ENCODE measurements at regions not wholly inside any gene's neighbourhood (a gene's known extent, or its start where the extent isn't known, plus 50 kb on each side); places are given as distances from the start of the nearest gene placed in this dataset.

DNA sequence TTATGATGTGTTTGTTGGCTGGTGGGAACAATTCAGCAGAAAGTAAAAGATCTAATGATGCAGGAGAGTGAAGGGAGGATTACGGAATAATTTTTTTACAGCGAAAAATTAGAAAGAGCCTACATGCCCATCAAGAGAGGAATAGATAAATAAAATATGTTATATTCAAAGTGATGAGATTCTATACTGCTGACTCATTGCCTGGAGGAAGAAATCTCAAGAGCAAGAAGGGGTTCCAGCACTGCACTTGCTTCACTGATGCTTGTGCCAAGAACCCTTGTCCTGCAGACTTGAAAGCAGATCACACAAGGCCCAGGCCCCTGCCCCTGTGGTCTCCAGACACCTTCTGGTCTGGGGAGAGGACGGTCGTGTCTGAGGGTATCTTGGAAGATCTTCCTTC is 295.1 kb upstream of the POU3F1 start:
- no peak for DNase-seq (ENCODE audit: low spot score in 2 of 2)
- H3K4me1 ChIP-seq, result no peaks in the 10 kb centered on the region
- intact Hi-C loops (cut with DNase I; ENCODE audit: low total_unique reads), result no loop called here
- peaks cover 0 to 5% of the 10 kb centered on the region in 2 donors for H3K27me3 ChIP-seq
- peaks cover 0 to 10% of the 10 kb centered on the region in 2 donors for H3K9me3 ChIP-seq
- H3K4me3 ChIP-seq, result no peak overlapping the region
- no peaks in the 10 kb centered on the region for H3K36me3 ChIP-seq
- no peak for TF ChIP-seq POLR2AphosphoS5 (IDR thresholded peaks at IDR 0.05)
- TF ChIP-seq, protein P1, sequence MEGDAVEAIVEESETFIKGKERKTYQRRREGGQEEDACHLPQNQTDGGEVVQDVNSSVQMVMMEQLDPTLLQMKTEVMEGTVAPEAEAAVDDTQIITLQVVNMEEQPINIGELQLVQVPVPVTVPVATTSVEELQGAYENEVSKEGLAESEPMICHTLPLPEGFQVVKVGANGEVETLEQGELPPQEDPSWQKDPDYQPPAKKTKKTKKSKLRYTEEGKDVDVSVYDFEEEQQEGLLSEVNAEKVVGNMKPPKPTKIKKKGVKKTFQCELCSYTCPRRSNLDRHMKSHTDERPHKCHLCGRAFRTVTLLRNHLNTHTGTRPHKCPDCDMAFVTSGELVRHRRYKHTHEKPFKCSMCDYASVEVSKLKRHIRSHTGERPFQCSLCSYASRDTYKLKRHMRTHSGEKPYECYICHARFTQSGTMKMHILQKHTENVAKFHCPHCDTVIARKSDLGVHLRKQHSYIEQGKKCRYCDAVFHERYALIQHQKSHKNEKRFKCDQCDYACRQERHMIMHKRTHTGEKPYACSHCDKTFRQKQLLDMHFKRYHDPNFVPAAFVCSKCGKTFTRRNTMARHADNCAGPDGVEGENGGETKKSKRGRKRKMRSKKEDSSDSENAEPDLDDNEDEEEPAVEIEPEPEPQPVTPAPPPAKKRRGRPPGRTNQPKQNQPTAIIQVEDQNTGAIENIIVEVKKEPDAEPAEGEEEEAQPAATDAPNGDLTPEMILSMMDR (IDR thresholded peaks at IDR 0.05), result no peak
- no peak for TF ChIP-seq POLR2A (IDR thresholded peaks at IDR 0.05)
- no peak overlapping the region for H3K27ac ChIP-seq

DNA sequence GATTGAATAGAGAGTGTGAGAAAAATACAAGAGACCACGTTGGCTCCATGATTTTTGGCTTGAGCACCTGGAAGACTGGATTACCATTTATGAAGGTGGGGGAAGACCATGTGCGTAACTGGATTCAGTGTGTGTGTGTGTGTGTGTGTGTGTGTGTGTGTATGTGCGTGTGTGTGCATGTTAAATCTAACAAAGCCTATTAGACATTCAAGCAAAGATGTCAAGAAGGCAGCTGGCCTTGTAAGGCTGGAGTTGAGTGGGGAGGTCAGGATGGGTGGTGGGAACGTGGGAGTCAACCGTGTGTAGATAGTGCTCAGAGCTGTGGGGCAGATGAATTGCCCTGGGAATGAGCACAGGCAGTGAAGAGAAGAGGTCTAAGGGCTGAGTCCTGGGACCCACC is 293.8 kb upstream of the POU3F1 start:
- H3K27ac ChIP-seq, result no peak overlapping the region
- TF ChIP-seq POLR2A (IDR thresholded peaks at IDR 0.05) (no peak), POLR2AphosphoS5 (IDR thresholded peaks at IDR 0.05) (no peak)
- TF ChIP-seq, protein P1 (IDR thresholded peaks at IDR 0.05), result no peak
- no peak for DNase-seq (ENCODE audit: low spot score in 2 of 2)
- H3K4me3 ChIP-seq, result no peak overlapping the region
- H3K27me3 ChIP-seq, result peaks cover 0 to 6% of the 10 kb centered on the region in 2 donors
- peaks cover 0 to under 1% of the 10 kb centered on the region in 2 donors for H3K9me3 ChIP-seq
- no peaks in the 10 kb centered on the region for H3K4me1 ChIP-seq
- no peaks in the 10 kb centered on the region for H3K36me3 ChIP-seq
- intact Hi-C loops (cut with DNase I; ENCODE audit: low total_unique reads), result no loop called here

DNA sequence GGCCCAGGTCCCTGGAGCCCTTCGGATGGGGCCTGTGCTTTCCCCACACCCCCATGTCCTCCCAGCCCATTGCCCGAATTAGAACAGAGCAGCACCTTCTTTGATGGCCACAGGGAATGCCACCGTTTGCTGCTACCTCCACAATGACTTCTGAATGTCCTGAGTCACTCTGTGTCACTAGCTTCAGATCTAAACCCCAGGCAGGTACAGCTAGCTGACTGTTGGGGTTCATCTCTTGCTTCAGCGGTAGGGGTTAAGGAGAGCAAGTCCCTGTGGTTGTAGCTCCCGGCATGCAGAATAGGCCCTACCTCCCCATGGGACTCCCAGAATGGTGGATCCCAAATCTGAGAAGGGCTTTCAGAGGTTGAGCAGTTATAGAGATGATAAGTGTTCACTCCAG is 291.1 kb upstream of the POU3F1 start:
- intact Hi-C loops (cut with DNase I; ENCODE audit: low total_unique reads), result no loop called here
- no peaks in the 10 kb centered on the region for H3K4me1 ChIP-seq
- no peaks in the 10 kb centered on the region for H3K9me3 ChIP-seq
- no peak overlapping the region for H3K4me3 ChIP-seq
- H3K27me3 ChIP-seq, result peaks cover 0 to 16% of the 10 kb centered on the region in 2 donors
- no peak overlapping the region for H3K27ac ChIP-seq
- no peak for TF ChIP-seq POLR2A (IDR thresholded peaks at IDR 0.05)
- no peak for TF ChIP-seq POLR2AphosphoS5 (IDR thresholded peaks at IDR 0.05)
- TF ChIP-seq, protein P1 (IDR thresholded peaks at IDR 0.05), result no peak
- no peaks in the 10 kb centered on the region for H3K36me3 ChIP-seq
- no peak for DNase-seq (ENCODE audit: low spot score in 2 of 2)

DNA sequence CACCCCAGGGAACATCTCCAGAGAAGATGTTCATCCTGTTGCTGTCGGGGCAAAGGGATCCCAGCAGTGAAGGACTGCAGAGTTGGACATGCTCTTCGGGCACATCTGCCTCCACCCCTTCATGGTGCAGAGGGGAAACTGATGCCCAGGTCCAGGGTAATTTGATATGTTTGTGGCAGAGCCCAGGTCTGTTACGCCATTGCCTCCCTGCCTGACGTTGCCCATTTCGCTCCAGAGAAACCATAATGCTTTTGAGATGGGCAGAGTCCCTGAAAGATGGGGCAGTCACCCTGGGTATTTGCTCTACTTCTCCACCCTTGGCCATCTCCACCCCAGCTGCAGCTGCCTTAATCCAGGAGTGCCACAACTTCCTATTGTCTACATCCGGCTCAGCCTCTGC is 290.4 kb upstream of the POU3F1 start:
- Histone ChIP-seq H3K27ac (no peak overlapping the region), H3K4me3 (no peak overlapping the region), H3K27me3 (peaks cover 0 to 16% of the 10 kb centered on the region in 2 donors), H3K4me1 (no peaks in the 10 kb centered on the region), H3K9me3 (no peaks in the 10 kb centered on the region), H3K36me3 (no peaks in the 10 kb centered on the region)
- DNase-seq (ENCODE audit: low spot score in 2 of 2), result no peak
- no peak for TF ChIP-seq POLR2A (IDR thresholded peaks at IDR 0.05)
- TF ChIP-seq, protein P1 (IDR thresholded peaks at IDR 0.05), result no peak
- TF ChIP-seq POLR2AphosphoS5 (IDR thresholded peaks at IDR 0.05), result no peak
- intact Hi-C loops (cut with DNase I; ENCODE audit: low total_unique reads), result no loop called here

DNA sequence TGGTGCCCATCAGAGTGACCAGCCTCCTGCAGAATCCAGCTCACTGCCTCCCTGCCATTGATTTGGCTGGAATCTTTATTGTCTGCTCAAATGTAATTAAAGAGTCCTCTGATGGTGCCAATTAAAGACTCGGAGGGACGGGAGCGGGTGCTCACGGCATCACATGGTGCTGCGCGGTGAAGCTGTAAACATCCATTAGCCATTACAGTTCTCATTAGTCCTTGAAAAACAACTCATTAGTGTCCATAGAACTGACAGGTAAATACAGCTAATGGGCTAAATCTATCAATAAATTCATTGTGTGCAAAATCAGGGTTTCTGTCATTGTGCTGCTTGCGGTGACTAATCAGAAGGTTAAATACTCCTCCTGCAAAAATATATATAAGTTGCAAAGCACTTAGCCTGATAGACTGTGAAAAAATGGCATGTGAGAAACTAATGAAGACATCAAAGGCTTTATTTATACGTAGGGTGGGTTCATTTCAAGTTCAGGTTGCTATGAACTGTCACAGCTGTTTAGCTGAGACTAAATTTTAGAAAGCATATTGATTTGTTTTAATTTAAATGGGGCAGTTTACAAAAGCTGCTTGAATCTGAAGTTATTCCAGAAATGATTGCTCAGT is 289.8 kb upstream of the POU3F1 start:
- no peak for TF ChIP-seq POLR2A (IDR thresholded peaks at IDR 0.05)
- TF ChIP-seq, protein P1 (IDR thresholded peaks at IDR 0.05), result no peak
- TF ChIP-seq POLR2AphosphoS5 (IDR thresholded peaks at IDR 0.05), result no peak
- intact Hi-C loops (cut with DNase I; ENCODE audit: low total_unique reads), result no loop called here

More for the DNA sequence above, 289.8 kb upstream of the POU3F1 start:
- Histone ChIP-seq H3K4me3 (no peak overlapping the region), H3K36me3 (no peaks in the 10 kb centered on the region), H3K4me1 (no peaks in the 10 kb centered on the region), H3K27me3 (peaks cover 0 to 16% of the 10 kb centered on the region in 2 donors), H3K27ac (no peak overlapping the region), H3K9me3 (no peaks in the 10 kb centered on the region)
- no peak for DNase-seq (ENCODE audit: low spot score in 2 of 2)

Measured in breast epithelium (tissue), 4 donors.